Stimulated activated CD8-positive, alpha-beta memory T cell treated with anti-CD3 and anti-CD28 coated beads, Interleukin-15, amount 100 ng/mL, for 24 hours (primary cell): ENCODE measurements at regions not wholly inside any gene's neighbourhood (a gene's known extent, or its start where the extent isn't known, plus 50 kb on each side); places are given as distances from the start of the nearest gene placed in this dataset.
"Not testable (repeated sequence)": the region's sequence is repeated elsewhere in the genome, so short reads cannot be mapped to it uniquely, and the experiment has no call there.

ENCODE experiments used
- DNase-seq: peaks from one replicate; pipeline ENCODE4 v3.0.0-alpha.2; 2020; ENCODE audit warnings: low read depth

DNA sequence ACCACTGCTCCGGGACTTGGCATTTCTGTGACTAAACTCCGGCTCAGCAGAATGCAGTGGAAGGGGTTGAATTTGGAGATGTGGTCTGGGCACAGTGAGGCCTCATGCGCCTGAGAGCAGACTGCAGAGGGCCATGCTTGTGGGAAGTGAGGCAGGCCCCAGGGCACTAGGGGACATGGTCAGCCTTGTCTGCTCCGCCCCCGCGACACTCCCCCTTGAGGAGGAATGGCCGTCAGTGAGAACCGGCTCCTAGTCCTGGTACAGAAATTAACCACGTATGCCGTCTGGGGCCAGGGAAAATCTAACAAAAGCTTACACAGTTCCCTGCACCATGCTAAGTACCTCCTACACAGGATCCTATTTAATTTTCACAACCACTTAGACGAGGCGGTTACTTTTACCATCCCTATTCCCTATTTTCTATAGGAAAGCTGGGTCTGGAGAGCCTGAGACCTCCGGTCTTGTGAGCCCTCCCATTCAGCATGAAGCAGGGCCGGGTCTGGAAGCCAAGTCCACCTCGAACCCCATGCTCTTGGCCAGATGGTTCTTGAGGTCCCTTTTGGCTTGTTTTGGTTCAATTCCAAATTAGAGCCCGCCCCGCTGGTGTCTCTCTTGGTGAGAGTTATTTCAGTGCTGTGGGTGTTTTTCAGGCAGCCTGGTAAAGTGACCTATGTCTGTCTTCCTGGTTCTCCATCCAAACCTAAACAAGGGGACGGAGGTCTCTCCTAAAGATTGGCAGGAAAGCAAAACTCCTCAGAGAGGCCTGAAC is 87.7 kb upstream of the PITRM1 start:
- no peak for DNase-seq

DNA sequence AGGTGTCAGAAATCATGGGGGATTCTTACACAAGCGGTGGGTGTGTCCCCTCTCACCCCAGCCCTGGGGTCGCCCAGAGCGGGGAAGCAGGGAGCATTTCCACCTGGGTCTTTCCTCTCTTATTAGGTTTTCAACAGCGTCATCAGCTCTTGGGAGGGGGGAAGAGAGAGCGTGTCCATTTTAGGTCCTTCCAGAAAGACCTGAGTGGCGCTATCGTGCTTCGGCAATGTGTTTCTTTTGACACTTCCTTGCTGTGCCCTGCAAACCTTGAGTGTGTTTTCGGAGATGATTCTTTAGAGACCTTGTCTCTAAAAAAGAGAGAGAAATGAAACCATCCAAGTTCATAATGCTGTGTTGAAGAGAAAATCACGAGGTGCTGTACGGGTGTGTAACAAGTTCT is 86.9 kb upstream of the PITRM1 start:
- no peak for DNase-seq

DNA sequence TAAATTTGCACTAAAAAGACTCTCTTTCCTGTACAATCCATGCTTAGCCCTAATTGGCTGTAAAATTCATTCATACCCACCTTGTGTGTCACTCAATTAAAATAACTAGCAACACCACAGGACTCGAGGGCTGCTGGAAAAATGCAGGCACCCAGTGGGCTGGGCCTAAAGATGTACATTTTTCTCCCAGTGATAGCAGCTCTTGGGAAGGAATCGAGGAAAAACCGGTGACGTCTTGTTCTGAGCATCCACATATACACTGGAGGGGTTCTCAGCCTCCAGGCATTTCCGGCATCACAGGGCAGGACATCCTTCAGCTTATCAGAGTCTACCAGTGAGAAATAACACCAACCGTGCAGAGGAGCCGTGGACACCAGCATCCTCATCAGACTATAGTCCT is 85.8 kb upstream of the PITRM1 start:
- no peak for DNase-seq

DNA sequence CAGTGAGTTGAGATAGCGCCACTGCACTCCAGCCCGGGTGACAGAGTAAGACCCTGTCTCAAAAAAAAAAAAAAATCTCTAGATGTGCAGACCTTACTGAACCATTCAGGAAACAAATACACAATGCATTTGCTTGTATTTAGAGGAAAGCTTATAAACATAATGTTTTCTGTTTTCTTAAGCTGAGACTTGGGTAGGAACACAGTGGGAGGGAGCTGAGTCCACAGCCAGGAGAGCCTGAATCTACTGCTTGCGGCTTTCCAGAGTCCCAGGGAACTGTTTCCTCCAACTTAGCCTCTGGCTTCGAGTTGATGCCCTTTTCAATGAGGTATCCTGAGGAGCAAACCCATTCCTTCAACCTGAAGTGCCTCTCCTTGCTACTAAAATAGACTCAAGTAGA is 83.0 kb upstream of the PITRM1 start:
- no peak for DNase-seq

DNA sequence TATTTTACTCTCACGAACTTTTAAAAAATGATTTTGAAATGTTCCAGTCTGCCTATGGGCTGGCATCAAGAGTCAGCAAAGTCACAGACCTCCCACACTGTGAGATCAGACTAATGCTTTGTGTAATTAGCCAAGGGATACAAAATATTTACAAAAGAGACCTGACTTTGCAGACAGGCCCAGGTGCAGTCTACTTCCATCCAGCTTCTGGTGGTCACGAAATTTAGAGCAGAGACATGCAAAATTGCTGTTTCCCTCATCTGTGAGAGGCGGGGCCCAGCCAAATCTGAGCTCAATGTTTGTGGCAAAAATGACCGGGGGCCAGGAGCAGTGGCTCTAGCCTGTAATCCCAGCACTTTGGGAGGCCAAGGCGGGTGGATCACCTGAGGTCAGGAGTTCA is 82.5 kb upstream of the PITRM1 start:
- no peak for DNase-seq

DNA sequence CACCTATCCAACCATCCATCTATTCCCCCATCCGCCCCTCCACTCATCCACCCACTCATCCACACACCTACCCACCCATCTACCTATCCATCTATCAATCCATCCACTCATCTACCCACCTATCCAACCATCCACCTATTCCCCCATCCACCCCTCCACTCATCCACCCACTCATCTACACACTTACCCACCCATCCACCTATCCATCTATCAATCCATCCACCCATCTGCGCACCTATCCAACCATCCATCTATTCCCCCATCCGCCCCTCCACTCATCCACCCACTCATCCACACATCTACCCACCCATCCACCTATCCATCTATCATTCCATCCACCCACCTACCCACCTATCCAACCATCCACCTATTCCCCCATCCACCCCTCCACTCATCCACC is 81.4 kb upstream of the PITRM1 start:
- DNase-seq, result not testable (repeated sequence)

DNA sequence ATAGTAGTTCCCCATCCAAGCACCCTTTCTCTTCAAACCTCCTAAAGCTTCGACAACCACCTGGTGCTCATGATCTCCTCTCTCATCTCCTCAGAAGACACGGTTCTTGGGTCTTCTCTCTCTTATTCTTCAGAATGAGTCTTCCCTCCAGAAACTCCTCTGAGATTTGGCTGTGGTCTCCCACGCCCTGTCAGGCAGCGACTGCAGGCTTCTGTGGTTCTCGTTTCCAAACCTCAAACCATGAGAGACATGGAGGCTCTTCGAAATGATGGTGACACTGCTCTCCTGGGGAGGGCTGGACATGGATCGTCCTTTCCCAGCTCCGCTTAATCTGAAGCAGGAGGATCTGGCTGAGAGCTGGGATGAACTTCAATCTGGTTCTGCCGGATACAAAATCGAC is 78.6 kb upstream of the PITRM1 start:
- DNase-seq, result no peak

DNA sequence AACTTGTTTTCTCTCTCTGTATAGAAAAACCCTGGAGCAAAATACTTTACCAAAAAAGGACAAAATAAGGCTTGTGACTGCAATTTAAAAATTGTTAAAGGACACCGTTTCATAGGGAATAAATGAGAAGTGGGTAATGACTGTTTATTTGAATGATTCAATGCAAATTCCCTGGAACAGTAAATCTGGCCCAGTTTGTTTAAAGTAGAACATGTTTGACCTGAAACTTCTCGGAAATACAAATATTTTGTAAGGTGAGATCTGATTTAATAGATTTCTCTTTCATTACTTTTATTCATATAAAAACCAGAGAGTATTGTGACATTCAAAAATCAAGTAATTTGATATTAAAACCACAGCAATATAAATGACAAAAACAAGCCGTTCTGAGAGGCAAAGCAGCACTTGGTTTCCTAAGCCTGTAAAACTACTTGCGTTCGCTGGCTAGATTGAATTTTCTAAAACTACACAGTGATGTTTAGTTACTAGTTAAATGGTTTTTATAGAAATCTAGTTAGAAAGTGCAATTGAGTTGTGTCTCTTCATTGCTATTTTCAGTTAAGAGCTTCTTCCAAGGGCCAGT is 76.8 kb upstream of the PITRM1 start:
- DNase-seq, result no peak

DNA sequence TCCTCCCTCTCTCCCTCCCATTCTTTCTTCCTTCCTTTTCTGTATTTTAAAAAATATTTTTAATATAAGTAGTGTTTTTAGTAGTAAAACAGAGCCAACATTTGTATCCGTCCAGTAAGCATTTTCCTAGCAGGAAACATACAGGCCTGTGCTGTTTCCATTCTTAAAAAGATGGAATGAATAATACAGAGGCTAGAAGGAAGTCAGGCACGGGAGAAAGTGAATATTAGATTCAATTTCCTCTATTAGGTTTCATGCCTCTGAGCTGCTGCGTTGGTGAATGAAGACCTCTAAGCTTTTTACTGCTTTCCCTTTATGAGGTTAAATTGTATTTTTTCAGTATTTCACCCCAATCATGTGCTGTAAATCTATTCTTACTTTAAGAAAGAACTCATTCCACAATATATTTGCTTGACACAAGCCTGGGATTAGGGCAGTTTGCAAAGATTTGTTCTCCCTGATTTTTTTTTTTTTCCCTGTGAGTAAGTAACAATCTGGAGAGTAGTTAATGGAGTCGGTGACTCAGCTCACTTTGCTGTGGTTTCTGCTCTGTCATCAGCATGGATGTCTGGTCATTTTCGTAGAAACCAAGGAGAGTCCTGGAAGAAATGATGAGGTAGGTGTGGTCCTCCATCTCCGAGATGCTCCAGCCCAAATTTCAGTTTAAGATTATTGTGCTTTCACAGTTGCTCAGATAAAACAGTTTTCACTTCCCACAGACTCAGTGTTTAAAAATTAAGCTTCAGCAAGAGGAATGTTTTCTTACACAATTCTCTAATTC is 76.1 kb upstream of the PITRM1 start:
- no peak for DNase-seq

DNA sequence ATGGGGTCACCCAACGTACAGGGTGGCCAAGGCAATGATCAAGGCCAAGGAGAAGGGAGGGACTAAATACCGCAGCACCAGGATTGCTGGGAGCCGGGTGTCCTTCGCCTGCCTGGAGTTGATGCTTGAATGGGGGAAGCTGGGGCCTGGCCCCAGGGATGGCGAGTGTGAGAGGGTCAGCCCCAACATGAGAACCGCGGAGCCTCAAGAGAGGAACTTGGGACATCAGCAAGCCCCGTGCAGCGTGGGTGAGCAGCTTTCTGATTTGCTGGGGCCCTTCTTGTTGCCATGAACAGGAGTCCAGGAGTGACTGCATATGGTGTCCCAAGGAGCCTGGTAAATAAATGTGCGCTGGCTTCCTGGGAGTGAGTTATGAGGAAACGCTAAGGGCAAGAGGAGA is 72.8 kb upstream of the PITRM1 start:
- DNase-seq, result no peak

DNA sequence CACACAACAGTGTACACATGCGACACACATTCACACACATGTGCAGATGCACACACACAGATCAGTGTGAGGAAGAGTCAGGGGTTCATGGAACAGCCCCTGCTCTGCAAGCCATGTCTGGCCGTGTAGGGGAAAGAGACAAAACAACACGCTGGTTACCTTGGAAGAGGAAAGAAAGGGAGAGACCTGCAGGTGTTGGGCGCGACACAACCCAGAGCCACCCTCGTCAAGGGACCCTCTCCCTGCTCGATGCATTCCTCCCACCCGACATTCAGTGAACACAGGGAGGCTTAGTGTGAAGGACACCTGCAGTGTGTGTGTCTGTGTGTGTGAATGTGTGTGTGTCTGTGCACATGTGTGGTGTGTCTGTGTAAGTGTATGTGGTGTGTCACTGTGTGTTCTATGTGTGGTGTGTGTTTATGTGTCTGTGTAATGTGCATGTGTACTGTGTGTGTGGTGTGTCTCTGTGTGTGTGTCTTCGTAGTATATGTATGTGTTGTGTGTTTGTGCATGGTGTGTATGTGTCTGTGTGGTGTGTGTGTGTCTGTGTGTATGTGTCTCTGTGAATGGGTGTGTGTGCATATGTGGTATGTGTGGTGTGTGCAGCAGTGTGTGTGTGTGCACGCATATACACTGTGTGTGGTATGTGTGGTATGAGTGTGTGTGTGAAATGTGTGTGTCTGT is 69.5 kb upstream of the PITRM1 start:
- DNase-seq, result no peak

DNA sequence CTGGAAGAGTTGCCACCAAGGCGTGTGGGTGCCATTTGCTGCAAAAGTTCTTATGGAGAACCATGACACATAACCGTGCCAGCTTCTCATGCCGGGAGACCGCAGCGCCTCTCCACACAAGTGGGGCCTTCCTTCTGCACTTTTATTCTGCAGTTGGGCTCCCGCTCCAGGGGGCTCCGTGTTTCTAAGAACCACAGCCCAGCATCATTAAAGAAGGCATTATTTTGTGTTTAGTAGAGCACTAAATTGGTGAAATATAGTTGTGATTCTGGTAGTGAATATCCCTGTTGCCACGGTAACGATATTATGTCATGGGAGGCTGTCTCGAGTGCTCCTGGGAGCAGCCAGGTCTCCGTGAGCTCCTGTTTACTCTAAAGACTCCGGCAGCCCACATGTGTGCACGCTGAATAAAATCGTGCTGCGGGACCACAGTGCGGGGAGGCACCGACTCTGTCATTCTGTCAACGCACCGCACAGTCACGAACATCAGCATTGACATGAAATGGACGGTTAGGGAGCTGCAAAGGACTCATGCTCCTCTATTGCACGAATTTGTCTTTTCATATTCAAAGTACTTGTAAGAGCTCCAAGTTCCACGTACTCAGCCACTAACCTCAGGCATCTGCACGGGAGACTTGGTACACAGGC is 68.8 kb upstream of the PITRM1 start:
- no peak for DNase-seq

DNA sequence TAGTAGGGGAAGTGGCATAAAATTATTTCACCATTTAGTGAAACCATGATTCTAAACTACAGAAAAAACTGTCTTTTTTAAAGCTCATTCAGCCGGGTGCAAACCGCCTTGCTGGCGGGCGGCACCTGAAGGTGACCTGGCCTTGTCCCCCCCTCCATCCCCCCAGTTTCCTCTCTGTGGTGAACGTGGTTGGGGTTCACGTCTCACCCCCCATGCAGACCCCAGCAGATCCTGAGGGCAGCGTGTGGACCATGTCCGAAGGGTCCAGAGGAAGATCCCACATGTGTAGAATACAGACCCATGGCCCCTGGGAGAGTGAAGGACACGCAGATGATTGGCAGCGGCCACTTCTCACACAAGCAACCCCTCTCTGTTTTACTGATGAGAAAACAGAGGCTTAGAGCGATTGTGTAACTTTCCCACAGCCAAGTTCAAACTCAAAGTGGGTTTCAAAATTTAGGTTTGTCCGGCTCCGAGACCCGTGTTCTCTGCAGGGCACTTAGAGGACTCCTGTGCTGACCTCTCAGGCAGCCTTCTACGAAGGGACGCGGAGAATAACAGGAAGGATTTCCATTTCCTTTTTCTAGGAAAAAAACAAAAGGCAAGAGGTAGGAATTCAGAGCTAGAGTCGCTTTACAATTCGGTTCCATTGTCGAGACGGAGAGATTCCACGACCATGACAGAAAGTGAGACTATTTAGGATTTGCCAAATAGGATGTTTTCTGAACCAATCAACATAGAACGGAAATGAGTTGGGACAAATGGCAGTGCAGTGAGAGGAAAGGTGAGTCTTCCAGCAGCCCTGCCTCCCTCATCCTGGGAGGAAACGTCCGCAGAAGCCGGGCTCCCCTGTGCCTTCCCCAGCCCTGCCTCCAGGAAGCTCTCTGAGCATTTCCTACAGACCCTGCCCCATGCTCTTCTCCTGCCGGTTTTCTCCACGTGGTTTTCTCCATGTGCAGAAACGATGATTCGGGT is 67.6 kb upstream of the PITRM1 start:
- DNase-seq, result no peak

DNA sequence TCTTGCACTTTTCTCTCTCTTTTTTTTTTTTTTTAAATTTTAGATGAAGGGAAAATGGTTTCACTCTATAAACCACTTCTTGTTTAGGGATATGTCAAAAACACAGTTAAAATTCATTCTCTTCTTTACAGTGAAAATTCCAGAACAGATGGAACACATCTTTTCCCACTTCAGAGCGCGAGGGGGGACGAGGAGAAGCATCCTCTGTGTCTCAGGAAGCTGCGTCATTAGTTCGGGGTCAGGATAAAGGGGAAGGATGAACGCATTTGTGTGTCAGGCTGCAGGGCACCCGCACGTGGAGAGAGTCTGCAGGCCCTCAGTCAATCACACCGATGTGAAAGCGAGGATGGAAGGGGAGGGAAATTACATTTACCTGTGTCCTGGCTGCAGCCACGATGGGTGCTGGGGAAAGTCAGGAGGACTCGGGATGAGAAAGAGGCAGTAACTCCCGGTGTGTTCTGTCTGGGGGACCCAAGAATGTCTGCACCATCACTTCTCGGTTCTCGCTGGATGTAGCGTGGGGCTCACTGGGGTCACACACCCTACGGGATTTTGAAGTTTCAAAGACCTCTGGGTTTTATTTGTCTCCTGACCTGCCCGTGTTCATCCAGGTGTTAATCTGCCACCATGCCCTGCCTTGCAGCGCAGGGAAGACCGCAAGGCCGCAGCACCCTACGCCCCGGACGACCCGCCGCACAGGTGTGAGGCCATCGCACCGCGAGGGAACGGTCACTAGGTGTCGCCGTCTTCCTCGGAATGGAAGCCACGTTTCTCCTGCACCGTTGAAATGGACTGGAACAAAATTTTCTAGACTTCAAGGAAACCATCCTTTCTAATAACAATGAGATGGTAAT is 66.7 kb upstream of the PITRM1 start:
- peak; percentile 57 for DNase-seq

DNA sequence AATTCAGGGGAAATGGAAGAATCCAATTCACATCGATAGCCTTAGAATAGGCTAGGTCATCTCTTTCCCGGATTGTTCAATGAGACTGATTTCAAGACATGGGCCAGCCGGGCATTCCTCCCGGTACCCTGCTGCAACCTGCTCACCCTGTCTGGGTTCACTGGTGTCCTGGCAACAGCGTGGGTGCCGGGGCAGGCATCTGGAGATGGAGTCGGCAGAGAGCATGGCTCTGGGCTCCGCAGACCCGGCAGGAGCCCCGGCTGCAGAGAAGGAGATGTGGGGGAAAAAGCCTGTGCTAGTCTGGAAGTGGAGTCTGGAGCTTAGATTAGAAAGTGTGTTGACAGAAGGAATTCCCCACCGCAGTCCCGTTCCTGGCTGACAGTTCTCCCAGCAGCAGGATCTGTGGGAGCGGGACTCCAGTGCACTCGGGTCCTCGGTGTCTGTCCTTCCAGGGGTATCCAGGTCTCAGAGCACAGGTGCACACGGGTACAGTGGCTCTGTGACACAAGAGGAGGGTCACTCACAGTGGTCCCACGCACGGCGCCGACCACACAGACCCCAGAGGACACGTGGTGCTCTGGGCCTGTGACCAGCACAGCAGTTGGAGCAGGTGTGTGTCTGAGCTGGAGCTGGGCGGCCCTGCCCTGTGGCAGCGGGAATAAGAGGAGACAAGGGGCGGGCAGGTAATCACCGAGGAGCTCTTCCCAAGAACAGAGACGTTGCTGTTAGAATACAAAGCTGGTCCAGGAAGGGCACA is 65.7 kb upstream of the PITRM1 start:
- no peak for DNase-seq

DNA sequence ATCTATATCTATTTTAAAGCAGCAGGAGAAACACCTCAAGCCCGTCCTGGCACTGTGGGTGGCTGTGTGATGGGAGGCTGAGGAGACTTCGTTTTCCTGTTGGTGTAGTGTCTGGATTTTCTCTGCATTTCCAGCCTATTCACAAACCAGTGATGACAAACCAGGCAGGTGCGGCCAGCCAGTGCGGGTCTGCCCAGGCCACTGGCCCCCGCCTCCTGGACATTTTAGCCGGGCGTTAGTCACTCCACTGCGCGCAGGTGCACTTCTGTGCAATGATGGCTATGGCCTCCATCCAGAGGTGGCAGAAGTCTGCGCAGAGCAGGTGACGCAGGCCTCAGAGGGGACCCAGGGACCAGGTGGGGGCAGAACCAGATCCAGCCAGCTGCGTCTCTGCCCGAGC is 64.9 kb upstream of the PITRM1 start:
- no peak for DNase-seq

DNA sequence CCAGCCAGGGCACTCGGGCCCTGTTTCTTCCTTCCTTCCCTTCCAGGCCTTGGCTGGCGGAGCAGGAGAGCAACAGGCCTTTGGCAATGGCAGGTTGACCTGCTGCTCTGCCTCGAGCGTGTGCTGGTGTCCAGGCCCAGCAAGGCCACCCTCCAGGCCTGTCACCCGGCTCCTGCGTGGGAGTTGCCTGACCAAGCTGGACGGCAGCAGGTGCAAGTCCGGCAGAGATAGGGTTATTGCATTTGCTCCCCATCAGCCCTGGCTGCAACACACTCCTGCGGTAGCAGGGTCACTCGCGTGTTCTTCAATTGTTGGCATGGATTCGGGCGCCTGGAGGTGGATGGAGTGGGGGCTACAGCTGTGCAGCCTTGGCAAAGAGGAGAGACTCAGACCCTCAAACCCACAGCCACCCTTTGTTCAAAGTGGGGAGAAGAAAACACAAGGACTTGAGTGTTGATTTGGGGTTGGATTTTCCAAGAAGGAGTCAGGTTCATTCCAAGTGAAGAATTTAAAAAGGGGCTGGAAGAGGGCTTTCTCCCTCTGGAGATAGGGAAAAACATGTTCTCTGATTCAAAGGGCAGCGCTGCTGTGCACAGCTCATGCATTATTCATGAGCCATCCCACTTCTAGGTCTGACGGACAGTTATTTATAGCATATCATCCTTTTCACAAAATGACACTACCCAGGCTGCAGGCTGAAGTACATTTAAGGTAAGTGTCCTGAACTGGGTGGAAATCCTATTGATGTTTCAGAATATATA is 64.2 kb upstream of the PITRM1 start:
- no peak for DNase-seq

DNA sequence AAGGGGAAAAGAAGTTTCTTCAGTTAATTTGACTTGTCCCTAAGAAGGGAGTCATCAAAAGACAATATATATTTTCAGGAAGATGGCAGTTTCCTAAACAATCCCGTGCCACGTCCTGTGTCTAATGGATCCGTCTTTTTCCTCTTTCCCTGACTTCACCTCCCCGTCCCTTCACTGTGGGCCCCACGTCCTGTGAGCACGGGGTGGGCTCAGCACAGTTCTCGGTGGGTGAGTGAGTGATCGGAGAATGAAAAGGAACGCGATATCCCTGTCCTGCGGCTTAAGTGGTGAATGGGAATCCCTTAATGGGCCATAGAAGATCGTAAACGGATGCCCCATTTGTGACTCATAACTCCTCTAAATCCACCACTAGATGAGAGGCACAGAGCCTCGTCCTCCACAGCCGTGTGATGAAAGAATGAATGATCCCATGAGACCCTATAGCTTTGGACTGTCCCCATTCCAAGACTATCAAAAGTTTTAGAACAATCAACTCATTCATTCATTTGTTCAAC is 63.5 kb upstream of the PITRM1 start:
- DNase-seq, result no peak
